ENCODE measurements at regions not wholly inside any gene's neighbourhood (a gene's known extent, or its start where the extent isn't known, plus 50 kb on each side); places are given as distances from the start of the nearest gene placed in this dataset.

- H2AFZ ChIP-seq (ENCODE audit: low read length) = no peak overlapping the region
- H3K9ac ChIP-seq (ENCODE audit: low read length) = no peak overlapping the region
- H3K36me3 ChIP-seq (ENCODE audit: insufficient read depth, low read length) = no peaks in the 10 kb centered on the region
- H3K4me1 ChIP-seq (ENCODE audit: low read length) = no peaks in the 10 kb centered on the region
- no peak overlapping the region for H3K27ac ChIP-seq (ENCODE audit: low read length)
- DNase-seq = no peak
- no peaks in the 10 kb centered on the region for H3K79me2 ChIP-seq (ENCODE audit: low read length)
- peaks cover 4% of the 10 kb centered on the region; the same call in 1 of the 2 replicates for H3K9me3 ChIP-seq (ENCODE audit: low read length)
- no peak overlapping the region for H3K4me3 ChIP-seq (ENCODE audit: low read length)
- H4K20me1 ChIP-seq (ENCODE audit: insufficient read depth, low read depth, low read length) = no peaks in the 10 kb centered on the region
- no peaks in the 10 kb centered on the region for H3K9me2 ChIP-seq (replicated peaks; ENCODE audit: insufficient read depth, low read length)
- H3K27me3 ChIP-seq (ENCODE audit: low read length) = no peaks in the 10 kb centered on the region
- H3K4me2 ChIP-seq (ENCODE audit: low read depth, low read length, poor library complexity, severe bottlenecking) = no peak overlapping the region
Observed at GRCh38 chr13:38141792-38142191, 207.9 kb upstream of the UFM1 start.

DNA sequence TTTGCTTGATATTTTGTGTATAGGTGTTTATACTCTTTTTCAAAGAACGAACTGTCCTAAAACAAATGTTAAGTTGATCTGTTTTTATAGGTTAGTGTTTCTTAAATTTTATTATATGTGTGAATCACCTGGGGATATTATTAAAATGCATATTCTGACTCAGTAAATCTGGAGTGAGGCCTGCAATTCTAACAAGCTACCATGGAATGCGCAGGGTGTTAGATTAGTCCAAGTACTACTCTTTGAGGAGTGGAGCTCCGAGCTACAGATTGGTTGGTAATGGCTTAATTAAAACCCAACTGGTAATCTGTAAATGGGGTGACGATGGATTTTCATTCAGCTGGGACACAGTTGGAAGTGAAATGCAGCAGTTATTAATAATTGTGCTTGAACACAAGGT is 214.1 kb upstream of the UFM1 start:
- H3K36me3 ChIP-seq (ENCODE audit: insufficient read depth, low read length) = no peaks in the 10 kb centered on the region
- H3K79me2 ChIP-seq (ENCODE audit: low read length) = no peaks in the 10 kb centered on the region
- no peaks in the 10 kb centered on the region for H3K4me1 ChIP-seq (ENCODE audit: low read length)
- no peak overlapping the region for H3K4me3 ChIP-seq (ENCODE audit: low read length)
- no peak overlapping the region for H3K4me2 ChIP-seq (ENCODE audit: low read depth, low read length, poor library complexity, severe bottlenecking)
- no peaks in the 10 kb centered on the region for H3K27me3 ChIP-seq (ENCODE audit: low read length)
- H4K20me1 ChIP-seq (ENCODE audit: insufficient read depth, low read depth, low read length) = no peaks in the 10 kb centered on the region
- no peak overlapping the region for H3K9ac ChIP-seq (ENCODE audit: low read length)
- no peaks in the 10 kb centered on the region for H3K9me2 ChIP-seq (replicated peaks; ENCODE audit: insufficient read depth, low read length)
- H3K9me3 ChIP-seq (ENCODE audit: low read length) = peaks cover 21% of the 10 kb centered on the region
- H3K27ac ChIP-seq (ENCODE audit: low read length) = no peak overlapping the region
- no peak for DNase-seq
- H2AFZ ChIP-seq (ENCODE audit: low read length) = no peak overlapping the region

DNA sequence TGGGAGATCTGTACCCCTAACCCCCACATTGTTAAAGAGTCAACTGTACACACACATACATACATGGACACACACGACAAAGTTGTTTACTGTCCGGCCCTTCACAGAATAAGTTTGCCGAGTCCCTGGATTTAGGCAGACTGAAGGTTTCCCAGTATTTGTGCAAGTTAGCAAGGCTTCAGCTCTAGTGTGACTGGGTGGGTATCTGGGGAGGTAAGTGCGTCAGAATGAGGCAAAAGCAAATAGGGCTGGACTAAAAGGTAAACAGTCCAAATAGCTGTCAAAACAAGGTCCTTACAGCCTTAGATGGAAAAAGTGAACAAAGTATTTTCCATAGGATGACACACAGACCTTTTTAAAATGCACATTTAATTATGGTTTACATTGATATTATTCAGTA is 228.4 kb upstream of the UFM1 start:
- H3K9ac ChIP-seq (ENCODE audit: low read length) = no peak overlapping the region
- no peaks in the 10 kb centered on the region for H3K36me3 ChIP-seq (ENCODE audit: insufficient read depth, low read length)
- H3K4me2 ChIP-seq (ENCODE audit: low read depth, low read length, poor library complexity, severe bottlenecking) = no peak overlapping the region
- H3K9me2 ChIP-seq (replicated peaks; ENCODE audit: insufficient read depth, low read length) = no peaks in the 10 kb centered on the region
- peaks cover 14% of the 10 kb centered on the region for H3K9me3 ChIP-seq (ENCODE audit: low read length)
- H3K4me1 ChIP-seq (ENCODE audit: low read length) = no peaks in the 10 kb centered on the region
- no peak for DNase-seq
- H3K79me2 ChIP-seq (ENCODE audit: low read length) = no peaks in the 10 kb centered on the region
- no peaks in the 10 kb centered on the region for H3K27me3 ChIP-seq (ENCODE audit: low read length)
- no peak overlapping the region for H3K27ac ChIP-seq (ENCODE audit: low read length)
- no peak overlapping the region for H2AFZ ChIP-seq (ENCODE audit: low read length)
- H3K4me3 ChIP-seq (ENCODE audit: low read length) = no peak overlapping the region
- no peaks in the 10 kb centered on the region for H4K20me1 ChIP-seq (ENCODE audit: insufficient read depth, low read depth, low read length)

- Histone ChIP-seq H3K4me2 (ENCODE audit: low read depth, low read length, poor library complexity, severe bottlenecking) (no peak overlapping the region), H2AFZ (ENCODE audit: low read length) (no peak overlapping the region), H3K9me2 (replicated peaks; ENCODE audit: insufficient read depth, low read length) (no peaks in the 10 kb centered on the region), H3K9me3 (ENCODE audit: low read length) (peaks cover 21% of the 10 kb centered on the region), H3K4me3 (ENCODE audit: low read length) (no peak overlapping the region), H3K79me2 (ENCODE audit: low read length) (no peaks in the 10 kb centered on the region), H3K9ac (ENCODE audit: low read length) (no peak overlapping the region), H3K27me3 (ENCODE audit: low read length) (no peaks in the 10 kb centered on the region), H4K20me1 (ENCODE audit: insufficient read depth, low read depth, low read length) (no peaks in the 10 kb centered on the region), H3K4me1 (ENCODE audit: low read length) (no peaks in the 10 kb centered on the region), H3K27ac (ENCODE audit: low read length) (no peak overlapping the region), H3K36me3 (ENCODE audit: insufficient read depth, low read length) (no peaks in the 10 kb centered on the region)
- no peak for DNase-seq
Observed at GRCh38 chr13:38103851-38104250, 234.3 kb upstream of the TRPC4 start.

- Histone ChIP-seq H3K4me2 (ENCODE audit: low read depth, low read length, poor library complexity, severe bottlenecking) (no peak overlapping the region), H3K4me1 (ENCODE audit: low read length) (no peaks in the 10 kb centered on the region), H3K36me3 (ENCODE audit: insufficient read depth, low read length) (no peaks in the 10 kb centered on the region), H4K20me1 (ENCODE audit: insufficient read depth, low read depth, low read length) (no peaks in the 10 kb centered on the region), H3K9me3 (ENCODE audit: low read length) (peaks cover 11% of the 10 kb centered on the region), H3K27ac (ENCODE audit: low read length) (no peak overlapping the region), H3K4me3 (ENCODE audit: low read length) (no peak overlapping the region), H3K79me2 (ENCODE audit: low read length) (no peaks in the 10 kb centered on the region), H3K27me3 (ENCODE audit: low read length) (no peaks in the 10 kb centered on the region), H3K9me2 (replicated peaks; ENCODE audit: insufficient read depth, low read length) (no peaks in the 10 kb centered on the region), H3K9ac (ENCODE audit: low read length) (no peak overlapping the region), H2AFZ (ENCODE audit: low read length) (no peak overlapping the region)
- DNase-seq = no peak
Observed at GRCh38 chr13:38099751-38100150, 230.2 kb upstream of the TRPC4 start.

DNA sequence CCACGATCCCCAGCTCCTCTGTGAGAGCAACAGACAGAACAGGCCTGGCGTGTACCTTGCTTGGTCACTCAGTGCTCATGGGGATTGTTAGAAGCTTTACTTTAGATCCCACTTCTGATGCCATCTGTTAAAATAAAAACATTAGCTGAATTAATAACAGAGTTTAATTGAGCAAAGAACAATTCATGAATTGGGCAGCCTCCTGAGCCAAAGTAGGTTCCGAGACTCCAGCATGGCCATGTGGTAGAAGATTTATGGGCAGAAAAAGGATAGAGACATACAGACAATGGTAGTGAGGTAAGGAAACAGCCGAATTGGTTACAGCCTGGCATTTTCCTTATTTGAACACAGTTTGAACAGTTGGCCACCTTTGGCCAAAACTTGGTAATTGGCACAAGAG is 223.9 kb upstream of the TRPC4 start:
- Histone ChIP-seq H3K9me3 (ENCODE audit: low read length) (peaks cover 16% of the 10 kb centered on the region), H3K9ac (ENCODE audit: low read length) (no peak overlapping the region), H3K27ac (ENCODE audit: low read length) (no peak overlapping the region), H3K36me3 (ENCODE audit: insufficient read depth, low read length) (no peaks in the 10 kb centered on the region), H2AFZ (ENCODE audit: low read length) (no peak overlapping the region), H3K27me3 (ENCODE audit: low read length) (no peaks in the 10 kb centered on the region), H3K4me2 (ENCODE audit: low read depth, low read length, poor library complexity, severe bottlenecking) (no peak overlapping the region), H3K4me1 (ENCODE audit: low read length) (no peaks in the 10 kb centered on the region), H3K79me2 (ENCODE audit: low read length) (no peaks in the 10 kb centered on the region), H4K20me1 (ENCODE audit: insufficient read depth, low read depth, low read length) (no peaks in the 10 kb centered on the region), H3K9me2 (replicated peaks; ENCODE audit: insufficient read depth, low read length) (no peaks in the 10 kb centered on the region), H3K4me3 (ENCODE audit: low read length) (no peak overlapping the region)
- no peak for DNase-seq

- Histone ChIP-seq H3K9me3 (ENCODE audit: low read length) (peaks cover 26% of the 10 kb centered on the region), H4K20me1 (ENCODE audit: insufficient read depth, low read depth, low read length) (no peaks in the 10 kb centered on the region), H3K79me2 (ENCODE audit: low read length) (no peaks in the 10 kb centered on the region), H3K9me2 (replicated peaks; ENCODE audit: insufficient read depth, low read length) (no peaks in the 10 kb centered on the region), H3K27me3 (ENCODE audit: low read length) (no peaks in the 10 kb centered on the region), H3K4me3 (ENCODE audit: low read length) (no peak overlapping the region), H3K9ac (ENCODE audit: low read length) (no peak overlapping the region), H3K27ac (ENCODE audit: low read length) (no peak overlapping the region), H3K4me2 (ENCODE audit: low read depth, low read length, poor library complexity, severe bottlenecking) (no peak overlapping the region), H2AFZ (ENCODE audit: low read length) (no peak overlapping the region), H3K36me3 (ENCODE audit: insufficient read depth, low read length) (no peaks in the 10 kb centered on the region), H3K4me1 (ENCODE audit: low read length) (no peaks in the 10 kb centered on the region)
- no peak for DNase-seq
Observed at GRCh38 chr13:38090913-38091312, 221.3 kb upstream of the TRPC4 start.

GRCh38 chr13:38086721-38087120 is 217.1 kb upstream of the TRPC4 start:
- Histone ChIP-seq H3K9me2 (replicated peaks; ENCODE audit: insufficient read depth, low read length) (no peaks in the 10 kb centered on the region), H3K9ac (ENCODE audit: low read length) (no peak overlapping the region), H3K4me1 (ENCODE audit: low read length) (no peaks in the 10 kb centered on the region), H3K36me3 (ENCODE audit: insufficient read depth, low read length) (no peaks in the 10 kb centered on the region), H3K27me3 (ENCODE audit: low read length) (no peaks in the 10 kb centered on the region), H3K9me3 (ENCODE audit: low read length) (peaks cover 29% of the 10 kb centered on the region), H3K79me2 (ENCODE audit: low read length) (no peaks in the 10 kb centered on the region), H3K27ac (ENCODE audit: low read length) (no peak overlapping the region), H4K20me1 (ENCODE audit: insufficient read depth, low read depth, low read length) (no peaks in the 10 kb centered on the region), H3K4me3 (ENCODE audit: low read length) (no peak overlapping the region), H3K4me2 (ENCODE audit: low read depth, low read length, poor library complexity, severe bottlenecking) (no peak overlapping the region), H2AFZ (ENCODE audit: low read length) (no peak overlapping the region)
- DNase-seq = no peak

DNA sequence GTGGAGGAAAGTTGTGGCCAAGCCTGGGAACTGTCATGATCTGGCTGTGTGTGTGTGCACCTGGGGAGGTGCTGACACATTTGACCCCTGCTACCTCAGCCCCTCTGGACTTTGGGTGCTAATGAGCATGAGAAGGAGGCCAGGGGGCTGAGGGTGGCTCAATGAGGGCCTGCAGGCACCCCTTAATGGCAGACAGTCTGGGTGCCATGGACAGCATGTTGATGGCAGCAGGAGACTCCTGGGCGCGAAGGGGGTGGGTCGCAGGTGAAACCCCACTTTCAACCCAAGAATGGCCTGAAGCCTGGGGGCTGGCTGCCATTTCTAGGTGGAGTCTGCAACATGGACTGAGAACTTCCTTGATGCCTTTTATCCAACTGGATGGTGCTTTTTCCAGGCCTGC is 216.4 kb upstream of the TRPC4 start:
- Histone ChIP-seq H3K79me2 (ENCODE audit: low read length) (no peaks in the 10 kb centered on the region), H3K9me2 (replicated peaks; ENCODE audit: insufficient read depth, low read length) (no peaks in the 10 kb centered on the region), H3K27me3 (ENCODE audit: low read length) (no peaks in the 10 kb centered on the region), H2AFZ (ENCODE audit: low read length) (no peak overlapping the region), H3K4me2 (ENCODE audit: low read depth, low read length, poor library complexity, severe bottlenecking) (no peak overlapping the region), H3K9ac (ENCODE audit: low read length) (no peak overlapping the region), H3K4me3 (ENCODE audit: low read length) (no peak overlapping the region), H3K27ac (ENCODE audit: low read length) (no peak overlapping the region), H3K9me3 (ENCODE audit: low read length) (peaks cover 30% of the 10 kb centered on the region), H4K20me1 (ENCODE audit: insufficient read depth, low read depth, low read length) (no peaks in the 10 kb centered on the region), H3K36me3 (ENCODE audit: insufficient read depth, low read length) (no peaks in the 10 kb centered on the region), H3K4me1 (ENCODE audit: low read length) (no peaks in the 10 kb centered on the region)
- DNase-seq = no peak

Measured in Karpas-422 (cell line).